Activated CD8-positive, alpha-beta T cell treated with anti-CD3 and anti-CD28 coated beads for 36 hours (primary cell): ENCODE measurements at regions not wholly inside any gene's neighbourhood (a gene's known extent, or its start where the extent isn't known, plus 50 kb on each side); places are given as distances from the start of the nearest gene placed in this dataset.

Experiments
- ATAC-seq: fragments of 200-7000 bp; cut with Tn5 transposase; one replicate; pipeline ENCODE4 v1.10.0; 2021; ENCODE audit warnings: mild to moderate bottlenecking, moderate library complexity
- CTCF ChIA-PET: fragments of 350-600 bp; sonication (Branson Sonifier 250); formaldehyde crosslinking; loops from one replicate; lab custom pipeline; 2021; ENCODE audit warnings: antibody characterized with exemption; lab: Charles Lee
- POLR2A ChIA-PET: fragments of 350-600 bp; sonication (Branson Sonifier 250); formaldehyde crosslinking; loops from one replicate; lab custom pipeline; 2021; ENCODE audit warnings: antibody characterized with exemption; lab: Charles Lee
- DNase-seq: peaks from one replicate; pipeline ENCODE4 v3.0.0-alpha.2; 2020
- H3K27ac Mint-ChIP-seq: one replicate; pipeline ENCODE4 v1.8.0; 2021; ENCODE audit warnings: mild to moderate bottlenecking, mixed read lengths
- H3K27me3 Mint-ChIP-seq: one replicate; pipeline ENCODE4 v1.8.0; 2021; ENCODE audit warnings: mixed read lengths
- H3K36me3 Mint-ChIP-seq: one replicate; pipeline ENCODE4 v1.8.0; 2021; ENCODE audit warnings: low read depth, mixed read lengths
- H3K4me1 Mint-ChIP-seq: one replicate; pipeline ENCODE4 v1.8.0; 2021; ENCODE audit warnings: low read depth, mixed read lengths
- H3K4me3 Mint-ChIP-seq: one replicate; pipeline ENCODE4 v1.8.0; 2021; ENCODE audit warnings: mild to moderate bottlenecking, moderate library complexity, mixed read lengths
- H3K9me3 Mint-ChIP-seq: one replicate; pipeline ENCODE4 v1.8.0; 2021; ENCODE audit warnings: mixed read lengths
- CTCF ChIP-seq: fragments of 200-600 bp; IDR thresholded peaks from one replicate; pipeline ENCODE4 v1.8.0; 2022; ENCODE audit warnings: antibody characterized with exemption, mild to moderate bottlenecking
- intact Hi-C: fragments of 100-400 bp; cut with micrococcal nuclease; formaldehyde crosslinking; loops from one replicate; pipeline ENCODE4 v1.10.0; 2022

- intact Hi-C loops = no loop called here
- TF ChIP-seq CTCF = no peak
- DNase-seq (no peak), ATAC-seq (no peak)
- Mint-ChIP-seq H3K36me3 (no peaks in the 10 kb centered on the region), H3K9me3 (peaks cover 16% of the 10 kb centered on the region), H3K4me3 (no peak overlapping the region), H3K4me1 (no peaks in the 10 kb centered on the region), H3K27me3 (peaks cover 6% of the 10 kb centered on the region), H3K27ac (no peak overlapping the region)
- POLR2A ChIA-PET = no interaction called here
- CTCF ChIA-PET = interaction anchor here (1.6 kb wide), 1 partner anchor 11 kb away, joined by 4 read pairs; no protein-coding TSS in a partner anchor
Observed at GRCh38 chr22:48772286-48772907, 1055.3 kb downstream of the BRD1 start.

- Mint-ChIP-seq H3K4me3 (no peak overlapping the region), H3K4me1 (no peaks in the 10 kb centered on the region), H3K36me3 (no peaks in the 10 kb centered on the region), H3K27ac (no peak overlapping the region), H3K27me3 (peaks cover 3% of the 10 kb centered on the region), H3K9me3 (peaks cover 11% of the 10 kb centered on the region)
- ChIA-PET CTCF (interaction anchor here (1.0 kb wide), 1 partner anchor 17 kb away, joined by 3 read pairs; no protein-coding TSS in a partner anchor), POLR2A (no interaction called here)
- no peak for DNase-seq
- no peak for ATAC-seq
- TF ChIP-seq CTCF = no peak
- intact Hi-C loops = no loop called here
Observed at GRCh38 chr22:48765595-48765994, 1062.1 kb downstream of the BRD1 start.

- no peak for ATAC-seq
- TF ChIP-seq CTCF = no peak
- DNase-seq = no peak
- ChIA-PET POLR2A (no interaction called here), CTCF (no interaction called here)
- Mint-ChIP-seq H3K4me1 (no peaks in the 10 kb centered on the region), H3K4me3 (no peak overlapping the region), H3K27me3 (peaks cover 7% of the 10 kb centered on the region), H3K36me3 (no peaks in the 10 kb centered on the region), H3K9me3 (peaks cover 5% of the 10 kb centered on the region), H3K27ac (no peak overlapping the region)
- intact Hi-C loops = no loop called here
Observed at GRCh38 chr22:48761546-48761945, 1066.1 kb downstream of the BRD1 start.

GRCh38 chr22:48760481-48761390 lies 1066.9 kb downstream of the BRD1 start:
- DNase-seq = no peak
- Mint-ChIP-seq H3K4me1 (no peaks in the 10 kb centered on the region), H3K36me3 (no peaks in the 10 kb centered on the region), H3K27ac (no peak overlapping the region), H3K9me3 (peaks cover 3% of the 10 kb centered on the region), H3K27me3 (peaks cover 10% of the 10 kb centered on the region), H3K4me3 (no peak overlapping the region)
- CTCF ChIA-PET = no interaction called here
- intact Hi-C loops = no loop called here
- no peak for TF ChIP-seq CTCF
- POLR2A ChIA-PET = no interaction called here
- ATAC-seq = no peak
